Breast epithelium (tissue), 3 donors: ENCODE measurements at regions not wholly inside any gene's neighbourhood (a gene's known extent, or its start where the extent isn't known, plus 50 kb on each side); places are given as distances from the start of the nearest gene placed in this dataset.

Source experiments
- CTCF ChIP-seq, 3 donors: fragments of 450-650 bp; IDR thresholded peaks; one replicate each; pipeline ENCODE4 v1.5.1; 2016 to 2017; ENCODE audit warnings: antibody characterized with exemption in 3 of 3, mild to moderate bottlenecking in 3 of 3, moderate library complexity in 3 of 3
- POLR2A ChIP-seq: fragments of 450-650 bp; IDR thresholded peaks from one replicate; pipeline ENCODE4 v1.6.1; 2016; ENCODE audit warnings: antibody characterized with exemption, mild to moderate bottlenecking, moderate library complexity

DNA sequence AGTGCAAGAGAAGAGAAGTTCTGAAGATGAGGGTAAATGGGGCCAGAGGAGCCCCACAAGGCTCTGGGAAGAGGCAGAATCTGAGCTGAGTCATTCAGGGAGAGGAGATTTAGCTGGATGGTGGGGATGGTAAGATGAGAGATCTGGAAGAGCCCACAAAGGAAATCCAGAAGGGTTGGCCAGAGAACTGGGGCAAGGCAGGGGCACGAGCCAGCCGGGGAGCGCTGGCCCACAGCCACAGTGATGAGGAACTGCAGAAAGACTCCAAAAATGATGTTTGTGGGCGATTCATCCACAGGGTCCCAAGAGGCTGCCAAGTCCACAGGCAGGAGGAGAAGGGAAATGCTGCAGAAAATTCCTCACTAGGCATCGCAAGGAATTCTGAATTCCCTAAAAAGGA is 75.9 kb upstream of the ATP2B2 start:
- TF ChIP-seq CTCF (IDR thresholded peaks at IDR 0.05), result no peak
- no peak for TF ChIP-seq POLR2A
